GM12873 (cell line): ENCODE measurements at regions not wholly inside any gene's neighbourhood (a gene's known extent, or its start where the extent isn't known, plus 50 kb on each side); places are given as distances from the start of the nearest gene placed in this dataset.

Experiments
- TF ChIP-seq, protein P1 (sequence below): IDR thresholded peaks from 2 replicates; pipeline ENCODE4 v1.5.1; 2012; ENCODE audit warnings: low read depth, mild to moderate bottlenecking, moderate library complexity, low read length, control low read depth; ENCODE audit not compliant: insufficient read depth; ENCODE audit errors: missing control alignments

DNA sequence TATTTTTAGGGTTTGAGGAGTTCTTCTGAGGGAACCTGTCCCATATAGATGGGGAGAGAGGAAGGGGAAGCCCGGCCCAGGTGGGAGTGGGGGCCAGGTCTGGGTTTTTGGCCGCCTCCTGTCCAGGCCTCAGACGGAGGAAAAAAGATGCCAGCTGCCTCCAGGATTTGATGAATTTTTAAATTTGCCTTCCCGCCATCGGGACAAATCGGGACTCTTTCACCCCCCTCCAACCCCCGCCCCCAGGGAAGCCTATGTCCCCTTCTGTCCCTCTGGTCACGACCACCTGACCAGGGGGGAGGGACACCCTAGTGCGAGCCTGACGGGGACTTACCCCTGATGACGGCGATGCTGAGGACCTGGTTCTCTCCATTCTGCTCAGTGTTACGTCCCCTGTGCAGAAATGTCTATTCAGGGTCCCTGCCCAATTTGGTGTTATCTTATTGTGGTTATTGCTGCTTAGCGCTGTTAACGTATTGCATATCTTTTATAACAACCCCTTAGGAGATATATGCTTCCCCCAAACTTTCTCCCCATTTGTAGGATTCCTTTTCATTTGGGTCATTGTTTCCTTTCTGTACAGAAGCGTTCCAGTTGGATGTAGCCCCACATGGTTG is 115.9 kb upstream of the GRK3 start:
- TF ChIP-seq, protein P1, sequence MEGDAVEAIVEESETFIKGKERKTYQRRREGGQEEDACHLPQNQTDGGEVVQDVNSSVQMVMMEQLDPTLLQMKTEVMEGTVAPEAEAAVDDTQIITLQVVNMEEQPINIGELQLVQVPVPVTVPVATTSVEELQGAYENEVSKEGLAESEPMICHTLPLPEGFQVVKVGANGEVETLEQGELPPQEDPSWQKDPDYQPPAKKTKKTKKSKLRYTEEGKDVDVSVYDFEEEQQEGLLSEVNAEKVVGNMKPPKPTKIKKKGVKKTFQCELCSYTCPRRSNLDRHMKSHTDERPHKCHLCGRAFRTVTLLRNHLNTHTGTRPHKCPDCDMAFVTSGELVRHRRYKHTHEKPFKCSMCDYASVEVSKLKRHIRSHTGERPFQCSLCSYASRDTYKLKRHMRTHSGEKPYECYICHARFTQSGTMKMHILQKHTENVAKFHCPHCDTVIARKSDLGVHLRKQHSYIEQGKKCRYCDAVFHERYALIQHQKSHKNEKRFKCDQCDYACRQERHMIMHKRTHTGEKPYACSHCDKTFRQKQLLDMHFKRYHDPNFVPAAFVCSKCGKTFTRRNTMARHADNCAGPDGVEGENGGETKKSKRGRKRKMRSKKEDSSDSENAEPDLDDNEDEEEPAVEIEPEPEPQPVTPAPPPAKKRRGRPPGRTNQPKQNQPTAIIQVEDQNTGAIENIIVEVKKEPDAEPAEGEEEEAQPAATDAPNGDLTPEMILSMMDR, result no peak

DNA sequence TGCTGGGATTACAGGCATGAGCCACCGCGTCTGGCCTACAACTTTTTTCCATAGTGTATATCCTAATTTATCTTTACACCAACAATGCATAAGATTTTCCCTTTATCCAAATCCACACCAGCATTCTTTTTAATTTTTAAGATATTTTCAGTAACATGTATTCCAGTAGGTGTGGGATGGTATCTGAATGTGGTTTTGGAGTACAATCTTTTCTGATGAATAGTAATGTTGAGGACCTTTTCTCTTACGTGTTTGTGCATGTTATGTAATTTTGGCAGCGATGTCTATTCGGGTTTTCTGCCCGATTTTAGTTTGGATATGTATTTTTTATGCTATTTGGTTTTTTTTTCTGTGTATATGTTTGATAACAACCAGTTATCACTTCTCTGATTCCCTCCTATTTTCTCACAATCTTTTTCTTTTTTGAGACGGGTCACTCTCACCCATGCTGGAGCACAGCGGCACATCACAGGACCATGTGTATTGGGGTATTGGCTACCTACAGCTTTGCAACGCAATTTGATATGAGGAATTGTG is 114.6 kb upstream of the GRK3 start:
- TF ChIP-seq, protein P1, result no peak

DNA sequence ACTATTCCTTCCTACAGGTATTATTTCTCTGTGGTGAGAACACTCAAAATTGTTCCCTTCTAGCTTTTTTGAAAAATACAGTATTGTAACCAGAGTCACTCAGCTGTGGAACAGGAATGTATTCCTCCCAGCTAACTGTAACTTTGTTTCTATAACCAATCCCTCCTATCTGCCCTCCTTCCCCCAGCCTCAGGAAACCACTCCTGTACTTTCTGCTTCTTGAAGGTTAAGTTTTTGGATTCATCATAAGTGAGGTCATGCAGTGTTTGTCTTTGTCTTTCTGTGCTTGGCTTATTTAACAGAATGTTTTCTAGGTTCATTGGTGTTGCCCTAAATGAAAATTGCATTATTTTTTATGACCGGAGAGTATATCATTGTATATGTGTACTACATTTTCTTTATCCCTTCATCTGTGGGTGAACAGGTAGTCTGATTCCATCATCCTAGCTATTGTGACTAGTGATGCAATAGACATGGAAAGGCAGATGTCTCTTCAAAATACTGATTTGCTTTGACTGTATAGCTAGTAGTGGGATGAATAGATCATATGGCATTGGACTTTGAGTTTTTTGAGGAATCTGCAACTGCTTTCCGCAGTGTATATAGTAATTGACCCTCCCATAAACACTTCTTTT is 112.9 kb upstream of the GRK3 start:
- TF ChIP-seq, protein P1, result no peak

DNA sequence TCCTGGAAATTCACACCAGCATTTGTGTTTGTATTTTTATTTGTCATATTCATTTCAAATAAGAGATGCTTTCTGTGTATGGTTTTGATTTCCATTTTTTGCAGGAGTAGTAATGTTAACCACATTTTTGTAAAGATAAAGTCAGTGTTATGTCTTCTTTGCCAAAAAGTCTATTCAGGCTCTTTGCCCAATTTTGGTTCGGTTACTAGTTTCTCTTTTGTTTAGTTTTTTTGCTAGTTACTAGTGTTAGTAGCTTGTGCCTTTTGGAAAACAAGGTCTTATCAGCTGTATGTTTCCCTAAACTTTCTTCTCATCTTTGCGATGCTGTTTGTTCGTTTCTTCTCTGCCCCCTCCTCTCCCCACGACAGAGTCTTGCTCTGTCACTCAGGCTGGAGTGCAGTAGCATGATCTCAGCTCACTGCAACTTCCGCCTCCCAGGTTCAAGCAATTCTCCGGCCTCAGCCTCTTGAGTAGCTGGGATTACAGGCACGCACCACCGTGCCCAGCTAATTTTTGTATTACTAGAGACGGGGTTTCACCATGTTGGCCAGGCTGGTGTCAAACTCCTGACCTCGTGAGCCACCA is 112.3 kb upstream of the GRK3 start:
- TF ChIP-seq, protein P1, result no peak

DNA sequence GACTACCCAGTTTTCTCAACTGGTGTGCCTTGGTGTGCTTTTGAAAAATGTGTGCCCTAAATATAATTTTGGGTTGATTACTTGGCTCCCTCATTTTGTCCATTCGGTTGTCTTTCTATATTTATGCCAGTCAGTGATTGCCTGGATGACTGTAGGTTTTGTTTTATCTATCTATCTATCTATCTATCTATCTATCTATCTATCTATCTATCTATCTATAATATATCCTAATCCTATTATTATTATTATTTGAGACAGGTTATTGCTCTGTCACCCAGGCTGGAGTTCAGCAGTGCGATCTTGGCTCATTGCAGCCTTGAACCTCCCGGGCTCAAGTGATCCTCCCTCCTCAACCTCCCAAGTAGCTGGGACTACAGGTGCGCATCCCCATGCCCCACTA is 111.4 kb upstream of the GRK3 start:
- TF ChIP-seq, protein P1, result no peak

DNA sequence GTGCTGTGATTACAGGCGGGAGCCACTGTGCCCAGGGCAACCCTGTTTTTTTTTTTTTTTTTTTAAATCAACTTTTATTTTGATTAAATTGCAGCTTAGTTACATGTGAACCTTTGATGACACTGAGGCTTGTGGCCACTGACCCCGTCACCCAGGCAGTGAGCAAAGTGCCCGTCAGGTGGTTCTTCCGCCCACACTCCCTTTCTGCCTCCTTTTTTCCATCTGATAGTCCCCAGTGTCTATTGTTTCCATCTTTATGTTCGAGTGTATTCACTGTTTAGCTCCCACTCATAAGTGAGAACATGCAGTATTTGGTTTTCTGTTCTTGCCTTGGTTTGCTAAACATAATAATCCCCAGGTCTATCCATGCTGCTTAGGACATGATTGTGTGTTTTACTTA is 110.9 kb upstream of the GRK3 start:
- TF ChIP-seq, protein P1, result no peak

DNA sequence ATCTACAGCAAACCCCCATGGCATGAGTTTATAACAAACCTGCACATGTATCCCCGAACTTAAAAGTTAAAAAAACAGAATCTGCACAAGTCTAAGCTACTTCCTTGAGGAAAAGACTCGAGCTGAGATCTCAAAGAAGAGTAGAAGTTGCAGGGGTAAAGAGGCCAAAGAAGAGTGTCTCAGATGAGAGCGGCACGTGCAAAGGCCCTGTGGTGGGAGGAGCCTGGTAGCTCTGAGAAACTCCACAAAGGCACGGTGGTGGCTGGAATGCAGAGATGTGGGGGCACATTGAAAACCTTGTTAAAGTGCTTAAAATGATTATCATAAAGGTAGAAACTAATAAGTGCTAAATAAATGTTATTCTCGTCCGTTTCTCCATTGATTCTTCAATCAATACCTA is 103.2 kb upstream of the GRK3 start:
- TF ChIP-seq, protein P1, result no peak
